ENCODE measurements at regions not wholly inside any gene's neighbourhood (a gene's known extent, or its start where the extent isn't known, plus 50 kb on each side); places are given as distances from the start of the nearest gene placed in this dataset.
"Not testable (repeated sequence)": the region's sequence is repeated elsewhere in the genome, so short reads cannot be mapped to it uniquely, and the experiment has no call there.

DNA sequence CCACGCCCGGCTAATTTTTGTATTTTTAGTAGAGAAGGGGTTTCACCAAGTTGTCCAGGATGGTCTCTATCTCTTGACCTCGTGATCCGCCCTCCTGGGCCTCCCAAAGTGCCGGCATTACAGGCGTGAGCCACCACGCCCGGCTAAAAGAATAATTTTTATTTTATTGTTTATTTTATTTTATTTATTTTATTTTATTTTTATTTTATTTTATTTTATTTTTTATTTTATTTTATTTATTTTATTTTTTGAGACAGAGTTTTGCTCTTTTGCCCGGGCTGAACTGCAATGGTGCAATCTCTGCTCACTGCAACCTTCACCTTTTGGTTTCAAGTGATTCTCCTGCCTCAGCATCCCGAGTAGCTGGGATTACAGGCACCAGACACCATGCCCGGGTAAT is 60.2 kb downstream of the PPIAL4A start:
- H3K27ac ChIP-seq (ENCODE audit: low read depth, low read length); DNase-seq; H3K9me3 Mint-ChIP-seq; H3K27me3 Mint-ChIP-seq; H3K4me3 Mint-ChIP-seq; POLR2A ChIA-PET (ENCODE audit: partially characterized antibody); H3K27ac Mint-ChIP-seq; H3K27me3 ChIP-seq (ENCODE audit: insufficient read depth, low read length); CTCF ChIA-PET (ENCODE audit: partially characterized antibody); H3K4me3 ChIP-seq (ENCODE audit: low read length in 2 of 2); H3K4me1 ChIP-seq (ENCODE audit: insufficient read depth, low read length); H3K9me3 ChIP-seq (ENCODE audit: control insufficient read depth in 1 of 2, low read length in 2 of 2); H3K36me3 ChIP-seq (ENCODE audit: insufficient read depth, low read length): not testable (repeated sequence)
- peaks cover 6 to 16% of the 10 kb centered on the region in 2 donors for H3K36me3 Mint-ChIP-seq
- H3K4me1 Mint-ChIP-seq: peaks cover 2 to 10% (median 6%) of the 10 kb centered on the region in 4 donors
- intact Hi-C loops (cut with micrococcal nuclease): loop anchor here (10.0 kb wide), 1 partner anchor 95 kb away; no protein-coding TSS in a partner anchor

DNA sequence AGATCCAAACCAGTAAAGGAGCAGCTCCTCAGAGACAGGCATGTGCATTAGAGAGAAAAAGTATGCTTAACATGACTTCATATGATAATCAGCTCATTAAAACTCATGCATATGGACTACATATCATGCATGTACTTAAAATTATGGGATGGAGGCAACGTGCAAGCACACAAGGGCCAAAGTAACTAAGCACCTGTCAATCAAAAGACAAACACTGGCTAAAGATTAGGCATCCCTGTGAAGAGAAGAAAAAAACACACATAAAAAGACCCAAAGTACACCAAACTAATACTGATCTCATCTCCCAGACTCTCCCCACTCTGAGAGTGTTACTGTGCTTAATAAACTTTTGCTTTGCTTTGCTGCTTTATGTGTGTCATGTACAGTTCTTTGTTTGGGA is 61.1 kb downstream of the PPIAL4A start:
- H3K27me3 Mint-ChIP-seq; POLR2A ChIA-PET (ENCODE audit: partially characterized antibody); H3K9me3 Mint-ChIP-seq; H3K4me1 ChIP-seq (ENCODE audit: insufficient read depth, low read length); H3K9me3 ChIP-seq (ENCODE audit: control insufficient read depth in 1 of 2, low read length in 2 of 2); H3K4me3 Mint-ChIP-seq; H3K36me3 ChIP-seq (ENCODE audit: insufficient read depth, low read length); DNase-seq; H3K27ac ChIP-seq (ENCODE audit: low read depth, low read length); CTCF ChIA-PET (ENCODE audit: partially characterized antibody); H3K27me3 ChIP-seq (ENCODE audit: insufficient read depth, low read length); H3K4me3 ChIP-seq (ENCODE audit: low read length in 2 of 2); intact Hi-C loops (cut with micrococcal nuclease); H3K4me1 Mint-ChIP-seq: not testable (repeated sequence)
- peak overlapping the region in 3 of 7 donors; percentile 17 to 37 (median 37) for H3K27ac Mint-ChIP-seq
- peaks cover 10 to 16% of the 10 kb centered on the region in 2 donors for H3K36me3 Mint-ChIP-seq

DNA sequence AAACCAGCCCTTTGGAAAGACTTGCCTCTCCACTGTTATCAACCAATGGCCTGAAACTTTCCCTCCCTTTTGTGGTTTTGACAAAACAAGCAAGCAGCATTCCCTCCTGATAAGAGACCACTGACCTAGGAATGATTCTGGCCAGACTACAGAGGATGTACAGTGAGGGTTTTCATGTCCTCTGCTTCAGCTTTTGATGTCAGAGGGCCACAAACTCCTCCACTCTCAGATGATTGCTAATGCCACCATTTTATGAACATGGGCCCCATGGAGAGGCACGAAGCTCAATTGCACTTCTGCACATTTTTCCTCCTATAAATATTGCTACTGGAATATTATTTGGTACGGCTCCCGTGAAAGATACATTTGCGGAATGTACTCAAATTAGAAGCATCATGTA is 61.5 kb downstream of the PPIAL4A start:
- CTCF ChIA-PET (ENCODE audit: partially characterized antibody); H3K4me3 Mint-ChIP-seq; H3K4me3 ChIP-seq (ENCODE audit: low read length in 2 of 2); H3K9me3 Mint-ChIP-seq; H3K9me3 ChIP-seq (ENCODE audit: control insufficient read depth in 1 of 2, low read length in 2 of 2); POLR2A ChIA-PET (ENCODE audit: partially characterized antibody); H3K27ac Mint-ChIP-seq; H3K4me1 ChIP-seq (ENCODE audit: insufficient read depth, low read length); H3K27me3 ChIP-seq (ENCODE audit: insufficient read depth, low read length); H3K4me1 Mint-ChIP-seq; intact Hi-C loops (cut with micrococcal nuclease); H3K36me3 ChIP-seq (ENCODE audit: insufficient read depth, low read length); H3K27ac ChIP-seq (ENCODE audit: low read depth, low read length); DNase-seq; H3K27me3 Mint-ChIP-seq: not testable (repeated sequence)
- peaks cover 15 to 16% of the 10 kb centered on the region in 2 donors for H3K36me3 Mint-ChIP-seq

DNA sequence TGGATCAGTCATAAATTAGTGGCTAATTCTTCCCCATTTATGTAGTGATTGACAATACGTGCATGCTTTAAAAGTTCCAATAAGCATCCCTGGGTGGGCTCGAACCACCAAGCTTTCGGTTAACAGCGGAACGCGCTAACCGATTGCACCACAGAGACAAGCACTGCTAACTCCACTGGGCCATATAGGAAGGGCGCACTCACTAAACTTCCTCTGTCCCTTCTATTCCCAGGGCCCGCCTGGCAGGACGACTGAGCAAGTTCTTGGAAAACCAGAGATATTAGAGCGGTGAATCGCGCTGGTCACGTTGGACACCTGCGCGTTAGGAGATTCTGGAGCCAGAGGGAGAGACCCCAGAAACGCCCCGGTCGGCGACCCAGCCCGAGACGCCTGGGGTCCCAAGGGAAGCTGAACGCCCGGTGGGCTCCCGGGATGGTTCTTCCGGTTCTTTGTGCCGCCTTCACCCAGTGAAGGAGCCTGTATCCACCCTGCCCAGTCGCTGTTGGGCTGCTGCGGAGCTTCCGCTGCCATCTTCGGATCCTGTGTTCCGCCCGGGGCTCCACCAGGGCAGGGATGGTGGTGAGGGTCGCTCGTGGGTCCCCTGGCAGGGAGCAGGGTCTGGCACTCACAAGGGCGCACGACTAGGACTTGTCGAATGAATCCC is 62.8 kb downstream of the PPIAL4A start:
- H3K4me3 ChIP-seq (ENCODE audit: low read length in 2 of 2); H3K4me1 ChIP-seq (ENCODE audit: insufficient read depth, low read length); CTCF ChIA-PET (ENCODE audit: partially characterized antibody); H3K9me3 ChIP-seq (ENCODE audit: control insufficient read depth in 1 of 2, low read length in 2 of 2); H3K27me3 Mint-ChIP-seq; H3K9me3 Mint-ChIP-seq; POLR2A ChIA-PET (ENCODE audit: partially characterized antibody); H3K36me3 ChIP-seq (ENCODE audit: insufficient read depth, low read length); DNase-seq; H3K27ac ChIP-seq (ENCODE audit: low read depth, low read length); H3K4me1 Mint-ChIP-seq; intact Hi-C loops (cut with micrococcal nuclease); H3K27me3 ChIP-seq (ENCODE audit: insufficient read depth, low read length); H3K4me3 Mint-ChIP-seq; H3K27ac Mint-ChIP-seq: not testable (repeated sequence)
- peaks cover 16 to 21% of the 10 kb centered on the region in 2 donors for H3K36me3 Mint-ChIP-seq

DNA sequence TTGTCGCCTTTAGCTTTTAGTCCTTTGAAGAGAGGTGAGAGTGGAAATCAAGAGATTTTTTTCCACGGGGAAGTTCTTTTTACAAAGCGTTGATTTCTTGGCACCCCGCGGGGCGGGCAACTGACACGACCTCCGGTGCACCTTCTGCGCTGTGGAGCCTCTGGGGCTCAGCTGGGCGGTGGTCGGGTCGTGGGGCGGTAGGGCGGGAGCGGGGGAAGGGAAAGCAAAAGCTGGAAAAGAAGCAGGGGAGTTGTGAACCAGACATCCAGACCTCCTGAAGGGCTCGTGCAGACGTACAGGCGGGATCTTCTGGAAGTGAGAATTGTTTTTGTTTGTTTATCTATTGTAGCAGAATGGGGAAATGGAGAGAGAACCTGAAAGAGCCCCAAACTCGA is 63.3 kb downstream of the PPIAL4A start:
- H3K4me3 ChIP-seq (ENCODE audit: low read length in 2 of 2); H3K9me3 Mint-ChIP-seq; H3K27ac ChIP-seq (ENCODE audit: low read depth, low read length); CTCF ChIA-PET (ENCODE audit: partially characterized antibody); H3K4me1 Mint-ChIP-seq; H3K4me3 Mint-ChIP-seq; H3K36me3 ChIP-seq (ENCODE audit: insufficient read depth, low read length); H3K9me3 ChIP-seq (ENCODE audit: control insufficient read depth in 1 of 2, low read length in 2 of 2); POLR2A ChIA-PET (ENCODE audit: partially characterized antibody); intact Hi-C loops (cut with micrococcal nuclease); DNase-seq; H3K27me3 Mint-ChIP-seq; H3K4me1 ChIP-seq (ENCODE audit: insufficient read depth, low read length); H3K27me3 ChIP-seq (ENCODE audit: insufficient read depth, low read length); H3K27ac Mint-ChIP-seq: not testable (repeated sequence)
- H3K36me3 Mint-ChIP-seq: peaks cover 16 to 21% of the 10 kb centered on the region in 2 donors

DNA sequence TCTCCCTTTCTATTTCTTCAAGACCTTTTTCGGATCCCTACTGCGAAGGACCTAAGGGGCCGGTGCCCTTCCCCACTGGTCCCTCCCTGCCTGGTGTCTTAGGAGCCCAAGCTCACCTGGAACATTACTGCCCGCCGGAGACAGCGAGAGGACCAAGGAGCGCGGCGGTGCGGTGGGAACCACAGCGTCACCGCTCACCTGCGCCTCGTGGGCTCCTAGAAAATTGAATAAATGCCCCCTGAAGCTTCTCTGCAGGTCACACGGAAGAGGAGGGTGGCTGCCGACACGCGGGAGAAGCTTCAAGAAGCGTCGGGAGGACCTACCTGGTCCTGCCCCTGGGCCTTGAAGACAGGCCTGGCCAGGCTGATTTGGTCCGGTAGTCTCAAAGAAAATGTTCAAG is 65.2 kb downstream of the PPIAL4A start:
- no peak overlapping the region for H3K4me3 Mint-ChIP-seq
- H3K27me3 ChIP-seq (ENCODE audit: insufficient read depth, low read length): no peaks in the 10 kb centered on the region

DNA sequence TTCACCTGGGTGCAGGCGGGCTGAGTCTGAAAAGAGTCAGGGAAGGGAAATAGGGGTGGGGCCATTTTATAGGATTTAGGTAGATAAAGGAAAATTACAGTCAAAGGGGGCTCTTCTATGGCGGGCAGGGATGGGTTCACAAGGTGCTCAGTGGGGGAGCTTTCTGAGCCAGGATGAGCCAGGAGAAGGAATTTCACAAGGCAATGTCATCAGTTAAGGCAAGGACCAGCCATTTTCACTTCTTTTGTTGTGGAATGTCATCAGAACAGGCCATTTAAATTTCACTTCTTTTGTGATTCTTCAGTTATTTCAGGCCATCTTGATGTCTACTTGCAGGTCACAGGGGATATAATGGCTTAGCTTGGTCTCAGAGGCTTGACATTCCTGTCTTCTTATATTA is 66.4 kb downstream of the PPIAL4A start:
- POLR2A ChIA-PET (ENCODE audit: partially characterized antibody); DNase-seq; H3K4me3 Mint-ChIP-seq; H3K27me3 ChIP-seq (ENCODE audit: insufficient read depth, low read length); H3K9me3 ChIP-seq (ENCODE audit: control insufficient read depth in 1 of 2, low read length in 2 of 2); H3K4me3 ChIP-seq (ENCODE audit: low read length in 2 of 2); H3K36me3 ChIP-seq (ENCODE audit: insufficient read depth, low read length); H3K27ac ChIP-seq (ENCODE audit: low read depth, low read length); H3K27me3 Mint-ChIP-seq; H3K4me1 Mint-ChIP-seq; intact Hi-C loops (cut with micrococcal nuclease); H3K4me1 ChIP-seq (ENCODE audit: insufficient read depth, low read length); CTCF ChIA-PET (ENCODE audit: partially characterized antibody): not testable (repeated sequence)
- Mint-ChIP-seq H3K27ac (peak overlapping the region in 1 of 7 donors; percentile 9), H3K36me3 (peaks cover 12 to 21% of the 10 kb centered on the region in 2 donors), H3K9me3 (peaks cover 0 to 13% (median 4%) of the 10 kb centered on the region in 8 donors)

More for the DNA sequence above, 65.2 kb downstream of the PPIAL4A start:
- H3K4me1 ChIP-seq (ENCODE audit: insufficient read depth, low read length): no peaks in the 10 kb centered on the region
- H3K4me1 Mint-ChIP-seq: peaks cover 0 to 4% (median 3%) of the 10 kb centered on the region in 4 donors
- no peak for DNase-seq
- H3K9me3 ChIP-seq (ENCODE audit: control insufficient read depth in 1 of 2, low read length in 2 of 2): no peaks in the 10 kb centered on the region
- H3K27ac Mint-ChIP-seq: no peak overlapping the region
- POLR2A ChIA-PET (ENCODE audit: partially characterized antibody): no interaction called here
- H3K27ac ChIP-seq (ENCODE audit: low read depth, low read length): no peak overlapping the region
- H3K27me3 Mint-ChIP-seq: no peaks in the 10 kb centered on the region
- no peak overlapping the region for H3K4me3 ChIP-seq (ENCODE audit: low read length in 2 of 2)
- H3K36me3 ChIP-seq (ENCODE audit: insufficient read depth, low read length): no peaks in the 10 kb centered on the region
- H3K9me3 Mint-ChIP-seq: peaks cover 0 to 5% (median 2%) of the 10 kb centered on the region in 8 donors
- H3K36me3 Mint-ChIP-seq: peaks cover 13 to 21% of the 10 kb centered on the region in 2 donors
- CTCF ChIA-PET (ENCODE audit: partially characterized antibody): no interaction called here
- intact Hi-C loops (cut with micrococcal nuclease): no loop called here

DNA sequence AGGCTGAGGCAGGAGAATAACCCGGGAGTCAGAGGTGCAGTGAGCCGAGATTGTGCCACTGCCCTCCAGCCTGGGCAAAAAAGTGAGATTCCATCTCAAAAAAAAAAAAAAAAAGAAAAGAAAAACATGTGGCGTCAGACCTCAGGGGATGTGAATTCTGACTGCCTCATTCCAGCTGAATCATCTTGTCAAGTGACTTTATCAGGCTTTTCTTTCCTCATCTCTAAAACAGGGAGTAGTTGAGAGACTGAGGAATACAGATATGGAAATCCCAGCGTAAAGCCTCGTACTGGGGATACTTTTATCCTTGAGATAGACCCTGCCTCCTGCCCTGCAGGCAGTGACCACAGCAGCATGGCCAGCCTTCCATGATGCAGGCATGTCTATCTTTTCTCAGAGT is 76.4 kb downstream of the PPIAL4A start:
- H3K27me3 ChIP-seq (ENCODE audit: insufficient read depth, low read length); H3K27ac Mint-ChIP-seq; H3K4me3 ChIP-seq (ENCODE audit: low read length in 2 of 2); H3K4me1 ChIP-seq (ENCODE audit: insufficient read depth, low read length); H3K36me3 Mint-ChIP-seq; H3K36me3 ChIP-seq (ENCODE audit: insufficient read depth, low read length); H3K27ac ChIP-seq (ENCODE audit: low read depth, low read length); CTCF ChIA-PET (ENCODE audit: partially characterized antibody); H3K4me3 Mint-ChIP-seq; H3K27me3 Mint-ChIP-seq; DNase-seq; intact Hi-C loops (cut with micrococcal nuclease); H3K9me3 Mint-ChIP-seq; H3K9me3 ChIP-seq (ENCODE audit: control insufficient read depth in 1 of 2, low read length in 2 of 2); POLR2A ChIA-PET (ENCODE audit: partially characterized antibody); H3K4me1 Mint-ChIP-seq: not testable (repeated sequence)

All from CD4-positive, alpha-beta memory T cell (primary cell).